GM20000 (cell line): ENCODE measurements at regions not wholly inside any gene's neighbourhood (a gene's known extent, or its start where the extent isn't known, plus 50 kb on each side); places are given as distances from the start of the nearest gene placed in this dataset.

ENCODE experiments used
- DNase-seq: peaks from one replicate; pipeline ENCODE4 v3.0.0; 2012; ENCODE audit warnings: low spot score
- TF ChIP-seq, protein P1 (sequence below): IDR thresholded peaks from 2 replicates; pipeline ENCODE4 v1.5.1; 2012; ENCODE audit warnings: mild to moderate bottlenecking, control low read depth; ENCODE audit errors: extremely low read depth, missing control alignments

DNA sequence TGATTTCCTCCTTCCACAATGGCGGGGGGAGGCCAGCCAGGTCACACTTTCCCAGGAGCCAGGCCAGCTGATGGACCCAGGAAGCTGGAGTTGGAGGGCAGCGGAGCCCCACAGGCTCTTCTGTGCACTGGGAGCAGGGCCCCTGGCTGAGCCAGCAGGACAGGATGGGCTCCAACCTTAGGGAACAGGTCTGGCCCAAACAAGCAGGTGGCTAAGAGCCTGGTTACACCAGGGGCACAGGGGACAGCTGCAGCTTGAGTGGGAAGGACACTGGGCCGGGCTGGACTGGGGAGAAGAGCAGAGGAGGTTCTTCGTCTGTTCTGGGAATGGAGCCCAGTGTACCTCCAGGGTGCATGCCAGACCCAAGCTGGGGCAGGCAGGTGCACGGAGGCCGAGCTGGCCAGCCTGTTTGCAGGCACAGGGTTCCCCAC is 102.3 kb downstream of the DLL1 start:
- no peak for DNase-seq
- TF ChIP-seq, protein P1, sequence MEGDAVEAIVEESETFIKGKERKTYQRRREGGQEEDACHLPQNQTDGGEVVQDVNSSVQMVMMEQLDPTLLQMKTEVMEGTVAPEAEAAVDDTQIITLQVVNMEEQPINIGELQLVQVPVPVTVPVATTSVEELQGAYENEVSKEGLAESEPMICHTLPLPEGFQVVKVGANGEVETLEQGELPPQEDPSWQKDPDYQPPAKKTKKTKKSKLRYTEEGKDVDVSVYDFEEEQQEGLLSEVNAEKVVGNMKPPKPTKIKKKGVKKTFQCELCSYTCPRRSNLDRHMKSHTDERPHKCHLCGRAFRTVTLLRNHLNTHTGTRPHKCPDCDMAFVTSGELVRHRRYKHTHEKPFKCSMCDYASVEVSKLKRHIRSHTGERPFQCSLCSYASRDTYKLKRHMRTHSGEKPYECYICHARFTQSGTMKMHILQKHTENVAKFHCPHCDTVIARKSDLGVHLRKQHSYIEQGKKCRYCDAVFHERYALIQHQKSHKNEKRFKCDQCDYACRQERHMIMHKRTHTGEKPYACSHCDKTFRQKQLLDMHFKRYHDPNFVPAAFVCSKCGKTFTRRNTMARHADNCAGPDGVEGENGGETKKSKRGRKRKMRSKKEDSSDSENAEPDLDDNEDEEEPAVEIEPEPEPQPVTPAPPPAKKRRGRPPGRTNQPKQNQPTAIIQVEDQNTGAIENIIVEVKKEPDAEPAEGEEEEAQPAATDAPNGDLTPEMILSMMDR = no peak

DNA sequence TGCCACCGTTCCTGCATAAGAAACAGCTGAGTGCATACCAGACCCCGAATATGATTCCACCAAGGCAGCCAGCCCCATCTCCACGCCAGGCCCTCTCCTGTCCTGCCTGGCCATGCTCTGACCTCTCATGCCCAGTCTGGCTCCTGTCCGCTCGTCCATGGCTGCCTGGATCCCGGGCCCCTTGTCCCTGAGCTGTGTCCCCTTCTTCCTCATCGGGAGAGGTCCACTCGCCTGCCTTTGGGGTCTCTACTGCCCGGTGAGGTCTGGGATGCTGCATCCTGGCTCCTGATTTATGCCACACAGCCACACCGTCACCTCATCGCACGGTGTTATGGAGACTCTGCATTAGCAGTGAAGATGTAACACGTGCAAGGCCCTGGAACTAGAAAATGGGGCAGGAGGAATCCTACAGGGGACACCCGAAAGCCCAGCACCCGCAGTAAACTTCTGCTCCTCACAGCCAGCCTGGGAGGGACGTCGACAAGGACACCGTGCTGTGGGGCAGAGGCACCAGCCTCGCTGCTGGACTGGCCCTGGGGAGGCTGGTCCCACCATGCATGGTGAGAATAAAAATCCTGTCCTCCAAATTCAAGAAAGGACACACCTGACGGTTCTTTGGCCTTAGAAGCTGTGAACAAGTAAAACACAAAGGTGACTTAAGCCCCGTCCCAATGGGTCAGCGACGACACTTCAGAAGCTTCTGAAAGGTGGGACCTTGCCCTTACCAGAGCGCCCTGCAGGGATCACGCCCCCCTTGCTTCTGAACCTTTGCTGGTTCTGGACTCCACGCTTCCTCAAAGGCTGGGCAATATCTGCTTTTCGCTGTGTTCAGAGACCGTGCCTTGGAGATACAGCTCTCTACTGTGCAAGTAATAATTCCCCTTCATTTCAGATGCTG is 103.0 kb downstream of the DLL1 start:
- TF ChIP-seq, protein P1 = no peak

DNA sequence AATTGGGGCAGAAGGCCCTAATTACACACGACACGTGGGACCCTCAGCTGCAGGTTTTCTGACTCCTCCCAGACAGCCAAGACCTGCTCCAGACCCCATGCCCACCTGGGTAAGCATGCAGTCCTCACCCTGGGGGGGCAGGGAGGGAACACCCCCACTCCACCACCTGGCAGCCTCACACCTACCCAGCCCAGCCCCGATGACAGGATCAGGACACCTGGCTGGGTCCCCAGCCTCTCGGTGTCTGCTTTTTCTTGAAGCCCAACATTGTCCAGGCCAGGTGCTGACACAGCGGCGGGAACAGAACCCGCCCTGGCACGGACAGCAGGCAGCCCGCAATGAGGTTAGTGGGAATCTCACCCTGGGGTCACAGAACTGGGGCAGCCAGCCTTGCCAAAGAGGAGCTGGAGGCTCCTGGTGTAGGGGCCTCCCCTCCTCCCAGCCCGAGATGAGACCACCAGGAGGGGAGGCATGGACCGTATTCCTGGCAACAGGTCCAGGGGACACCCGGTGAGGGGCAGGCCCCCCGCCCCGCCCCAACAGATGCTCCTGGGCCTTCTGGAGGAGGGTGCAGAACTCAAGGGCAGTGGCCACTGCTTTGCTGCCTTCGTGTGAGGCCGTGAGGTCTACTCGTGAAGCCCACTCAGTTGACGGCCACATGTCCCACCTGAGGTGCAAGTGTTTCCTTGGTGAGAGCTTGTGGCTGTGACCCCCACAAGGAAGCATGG is 103.8 kb downstream of the DLL1 start:
- no peak for DNase-seq
- TF ChIP-seq, protein P1 = no peak

More for the DNA sequence above, 103.0 kb downstream of the DLL1 start:
- DNase-seq = no peak

DNA sequence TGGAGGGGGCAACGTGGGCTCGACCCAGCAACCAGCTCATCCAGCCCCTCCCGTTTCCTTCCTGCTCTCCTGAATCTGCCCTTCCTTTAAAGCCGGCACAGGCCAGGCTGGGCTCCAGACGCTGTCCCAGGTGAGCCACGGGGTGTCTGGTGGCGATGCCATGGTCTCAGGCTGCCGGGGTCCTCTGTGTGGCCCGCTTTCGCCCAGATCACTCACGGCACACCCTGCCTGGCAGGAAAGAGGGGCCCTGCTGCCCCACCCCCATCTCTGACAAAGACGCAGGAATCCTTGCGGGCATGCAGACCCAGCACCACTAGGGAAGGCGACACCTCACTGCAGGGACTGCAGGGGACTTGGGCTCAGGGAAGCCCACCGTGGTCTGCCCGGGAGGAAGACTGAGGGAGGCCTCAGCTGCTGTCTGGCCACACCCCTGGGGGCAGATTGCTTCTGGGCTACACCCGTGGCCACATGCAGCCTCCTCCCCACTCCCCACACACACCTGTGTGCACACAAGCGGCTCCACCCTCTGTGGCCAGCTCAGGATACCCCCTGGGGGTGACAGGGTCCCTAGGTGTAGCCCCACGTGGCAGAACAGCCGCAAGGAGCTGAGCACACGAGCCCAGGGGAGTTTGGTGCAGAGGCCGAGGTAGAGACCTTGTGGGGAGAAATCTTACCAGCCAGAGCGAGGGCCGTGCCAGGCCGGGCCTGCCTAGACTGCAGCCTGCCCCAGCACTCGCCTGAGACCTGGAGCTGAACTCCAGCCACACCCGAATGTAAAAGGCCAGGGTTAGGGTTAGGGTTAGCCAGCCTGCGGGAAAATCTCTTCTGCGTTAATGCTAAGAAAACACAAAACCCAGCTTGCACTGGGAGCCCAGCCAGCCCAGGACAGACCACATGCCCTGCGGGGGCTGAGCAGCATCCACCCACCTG is 104.6 kb downstream of the DLL1 start:
- no peak for DNase-seq
- TF ChIP-seq, protein P1 = no peak

DNA sequence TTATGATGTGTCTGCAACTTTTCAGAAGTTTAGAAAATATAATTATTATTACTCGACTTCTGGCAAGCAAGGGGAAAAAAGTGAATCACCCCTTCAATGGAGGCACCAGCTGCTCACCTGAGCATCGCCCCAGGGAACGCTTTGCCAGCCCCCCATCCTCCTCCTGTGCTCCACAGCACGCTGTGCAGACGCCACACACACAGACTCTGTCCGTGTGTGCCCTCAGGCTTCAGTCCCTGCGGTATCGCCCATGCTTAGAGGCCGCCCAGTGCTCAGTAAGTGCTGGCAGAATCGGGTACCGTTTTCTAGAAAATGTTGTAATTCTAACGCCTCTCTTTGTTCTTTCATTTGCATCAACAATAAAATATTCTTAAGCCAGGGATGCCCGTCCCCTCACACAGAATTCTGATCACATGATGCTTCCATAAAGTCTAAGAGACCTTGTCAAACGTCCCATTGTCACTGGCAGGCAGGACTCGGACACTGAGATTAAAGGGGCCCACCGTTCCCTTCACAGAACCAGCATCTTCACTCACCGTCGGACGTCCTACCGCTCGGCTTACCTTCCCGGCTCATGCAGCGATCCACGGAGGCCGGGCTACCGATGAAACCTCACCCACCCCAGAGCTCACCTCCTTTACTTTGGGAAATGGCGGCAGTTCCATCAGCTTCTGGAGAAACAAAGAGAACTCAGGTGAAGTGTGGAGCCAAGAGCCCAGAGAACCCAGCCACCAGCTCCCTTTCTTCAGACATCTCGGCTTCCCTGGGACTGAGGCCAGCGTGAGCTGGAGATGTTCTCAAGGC is 105.5 kb downstream of the DLL1 start:
- TF ChIP-seq, protein P1 = no peak

DNA sequence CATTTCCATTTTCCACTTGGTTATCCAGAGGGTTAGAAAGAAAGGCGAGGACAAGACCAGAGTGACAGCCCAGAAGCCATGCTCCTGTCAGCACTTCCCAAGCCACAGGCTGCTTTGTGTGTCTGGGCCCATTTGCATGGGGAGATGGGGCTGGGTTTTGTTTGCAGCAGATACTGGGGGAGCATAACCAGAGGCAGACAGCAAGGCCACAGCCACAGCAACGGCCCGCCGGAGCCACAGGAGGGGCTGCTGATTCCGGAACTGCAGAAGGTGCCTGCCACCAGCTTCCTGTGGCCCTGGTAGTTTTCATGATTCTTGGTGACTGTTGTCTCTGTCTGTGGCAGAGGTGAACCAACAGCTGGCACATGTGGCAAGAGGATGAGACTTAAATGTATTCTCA is 106.6 kb downstream of the DLL1 start:
- no peak for DNase-seq
- TF ChIP-seq, protein P1 = no peak

More for the DNA sequence above, 105.5 kb downstream of the DLL1 start:
- DNase-seq = no peak
